HG03442 (cell line): ENCODE measurements at regions not wholly inside any gene's neighbourhood (a gene's known extent, or its start where the extent isn't known, plus 50 kb on each side); places are given as distances from the start of the nearest gene placed in this dataset.
A peak's percentile ranks its signal among the peaks of the same experiment; 100 is the strongest.

Experiments used
- ATAC-seq: cut with Tn5 transposase; IDR thresholded peaks from one replicate; pipeline ENCODE4 v1.9.1; 2021; ENCODE audit warnings: mild to moderate bottlenecking, moderate library complexity; ENCODE audit not compliant: unreplicated experiment

- ATAC-seq, result no peak
Measured at GRCh38 chr20:7031222-7031621, 263.7 kb downstream of the BMP2 start.

GRCh38 chr20:7038029-7038428 lies 270.5 kb downstream of the BMP2 start:
- ATAC-seq, result no peak

DNA sequence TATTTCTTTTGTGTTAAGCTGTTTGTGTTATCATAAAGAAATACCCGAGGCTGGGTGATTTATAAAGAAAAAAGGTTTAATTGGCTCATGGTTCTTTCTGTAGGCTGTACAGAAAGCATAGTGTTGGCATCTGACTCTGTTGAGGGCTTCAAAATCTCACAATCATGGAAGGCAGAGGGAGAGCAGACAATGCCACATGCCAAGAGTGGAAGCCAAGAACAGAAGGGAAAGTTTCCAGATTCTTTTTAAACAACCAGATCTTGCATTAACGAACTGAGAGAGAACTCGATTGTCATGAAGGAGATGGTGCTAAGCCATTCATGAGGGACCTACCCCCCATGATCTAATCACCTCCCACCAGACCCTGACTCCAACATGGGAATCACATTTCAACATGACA lies 290.1 kb downstream of the BMP2 start:
- no peak for ATAC-seq

DNA sequence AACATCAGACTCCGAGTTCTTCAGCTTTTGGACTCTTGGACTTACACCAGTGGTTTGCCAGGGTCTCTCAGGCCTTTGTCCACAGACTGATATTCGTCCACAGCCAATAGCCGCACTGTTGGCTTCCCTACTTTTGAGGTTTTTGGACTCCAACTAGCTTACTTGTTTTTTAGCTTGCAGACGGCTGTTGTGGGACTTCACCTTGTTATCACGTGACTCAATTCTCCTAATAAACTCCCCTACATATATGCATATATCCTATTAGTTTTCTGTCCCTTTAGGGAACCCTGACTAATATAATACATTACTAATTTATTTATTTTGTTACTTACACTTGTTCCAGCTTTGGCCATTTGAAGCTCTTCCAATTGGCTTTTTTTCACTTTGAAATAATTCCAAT lies 311.3 kb downstream of the BMP2 start:
- no peak for ATAC-seq

DNA sequence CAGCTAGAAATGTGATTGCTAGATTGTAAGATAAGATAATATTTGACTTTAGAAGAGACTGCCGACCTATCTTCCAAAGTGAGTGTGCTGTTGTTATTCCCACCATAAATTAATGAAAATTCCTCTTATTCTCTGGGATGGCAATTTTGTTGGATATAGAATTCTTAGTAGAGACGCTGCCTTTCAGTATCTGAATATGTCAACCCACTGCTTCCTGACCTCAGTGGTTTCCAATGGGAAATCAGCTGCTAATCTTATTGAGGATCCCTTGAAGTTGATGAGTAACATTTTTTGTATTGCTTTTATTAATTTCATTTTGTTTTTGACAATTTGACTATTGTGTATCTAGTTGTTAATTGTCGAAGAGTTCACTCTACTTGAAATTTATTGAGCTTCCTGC lies 313.0 kb downstream of the BMP2 start:
- ATAC-seq, result no peak

DNA sequence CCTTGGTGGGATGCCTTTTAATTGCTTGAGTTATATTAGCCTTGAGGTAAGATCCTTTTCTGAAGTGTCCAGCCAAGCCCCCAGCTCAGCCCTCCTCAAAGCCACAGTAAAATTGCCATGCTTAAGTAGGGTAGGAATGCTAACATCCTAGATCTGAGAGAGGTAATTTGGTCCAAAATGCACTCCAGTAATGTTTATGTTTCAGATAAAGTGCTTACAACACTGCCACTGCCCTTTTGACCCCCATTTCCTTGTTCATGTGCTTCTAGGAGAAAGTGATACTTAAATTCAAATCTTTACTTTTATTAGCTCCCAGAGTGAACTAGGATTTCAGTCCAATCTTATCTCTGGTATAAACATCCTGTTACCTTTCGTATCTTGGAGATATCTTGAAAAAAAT lies 318.0 kb downstream of the BMP2 start:
- no peak for ATAC-seq

- ATAC-seq, result no peak
Measured at GRCh38 chr20:7087803-7088202, 320.3 kb downstream of the BMP2 start.

DNA sequence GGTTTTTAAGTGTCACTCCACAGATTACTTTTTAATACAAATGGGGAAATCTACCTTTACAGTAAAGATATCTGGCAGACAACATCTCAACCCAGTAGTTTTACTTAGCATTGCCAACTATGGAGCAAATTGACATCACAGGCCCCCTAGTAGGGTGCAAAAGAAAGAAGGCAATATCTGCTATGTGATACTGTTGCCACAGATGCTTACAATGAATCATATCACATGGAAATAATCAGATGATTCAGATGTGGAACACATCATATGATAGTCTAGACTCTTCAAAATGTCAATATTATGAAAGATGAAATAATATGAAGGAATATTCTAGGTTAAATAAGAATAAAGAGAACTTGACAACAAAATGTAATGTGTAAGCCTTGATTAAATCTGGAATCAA lies 322.5 kb downstream of the BMP2 start:
- ATAC-seq, result no peak

GRCh38 chr20:7090811-7091210 lies 323.3 kb downstream of the BMP2 start:
- no peak for ATAC-seq

DNA sequence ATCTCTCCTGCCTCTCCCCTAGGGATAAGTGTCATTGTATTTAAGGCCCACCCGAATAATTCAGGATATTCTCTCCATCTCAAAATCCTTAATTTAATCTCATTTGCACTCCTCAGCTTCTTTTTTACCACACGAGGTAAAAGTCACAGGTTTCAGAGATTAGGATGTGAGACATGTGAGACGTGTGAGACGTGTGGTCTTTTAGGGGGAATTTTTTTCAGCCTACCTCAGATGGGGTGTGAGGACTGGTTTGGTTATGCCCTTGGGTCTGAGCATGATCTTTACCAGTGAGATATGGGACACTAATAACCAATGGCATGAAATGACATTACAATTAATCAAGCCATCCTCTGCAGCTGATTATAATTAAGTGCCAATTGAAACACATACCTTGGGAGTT lies 324.2 kb downstream of the BMP2 start:
- ATAC-seq, result no peak

GRCh38 chr20:7094438-7094997 lies 327.0 kb downstream of the BMP2 start:
- ATAC-seq, result no peak

GRCh38 chr20:7106910-7107309 lies 339.4 kb downstream of the BMP2 start:
- no peak for ATAC-seq

DNA sequence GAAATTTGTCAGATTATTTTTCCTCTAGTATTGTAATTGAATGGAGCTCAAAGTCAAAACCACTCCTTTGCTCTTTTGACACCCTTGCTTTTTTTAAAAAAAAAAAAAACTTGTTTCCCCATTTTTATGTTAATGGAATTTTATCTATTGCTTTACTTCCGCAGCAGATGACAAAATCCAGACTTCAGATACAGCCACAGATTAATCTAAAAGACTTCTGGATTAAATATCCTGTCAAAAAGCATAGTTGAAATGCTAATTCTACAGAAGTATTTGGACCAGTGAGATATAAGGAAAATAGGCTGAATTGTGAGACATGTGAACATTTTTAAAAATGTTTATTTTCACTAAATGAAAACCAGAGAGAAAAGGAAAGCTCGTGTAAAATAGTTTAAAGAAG lies 341.4 kb downstream of the BMP2 start:
- no peak for ATAC-seq

- ATAC-seq, result no peak
Measured at GRCh38 chr20:7113577-7114466, 346.3 kb downstream of the BMP2 start.

- no peak for ATAC-seq
Measured at GRCh38 chr20:7123457-7123856, 356.0 kb downstream of the BMP2 start.

DNA sequence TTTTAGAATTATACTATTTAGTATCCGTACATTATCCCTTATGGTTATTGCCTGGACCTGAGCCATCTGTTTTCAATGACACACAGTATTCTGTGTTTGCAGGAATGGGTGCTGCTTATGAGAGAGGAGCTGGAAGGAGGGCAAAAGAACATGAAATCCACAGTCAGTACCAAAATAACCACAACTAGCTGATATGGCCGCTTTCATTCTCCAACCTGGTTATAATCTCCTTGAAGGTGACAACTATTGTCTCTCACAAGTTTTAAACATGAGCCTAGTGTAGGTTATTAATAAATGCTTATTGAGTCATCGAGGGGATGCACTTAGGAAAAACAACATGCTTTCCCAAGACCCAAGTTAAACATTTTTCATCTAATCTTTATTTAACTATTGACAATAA lies 356.6 kb downstream of the BMP2 start:
- ATAC-seq, result no peak

DNA sequence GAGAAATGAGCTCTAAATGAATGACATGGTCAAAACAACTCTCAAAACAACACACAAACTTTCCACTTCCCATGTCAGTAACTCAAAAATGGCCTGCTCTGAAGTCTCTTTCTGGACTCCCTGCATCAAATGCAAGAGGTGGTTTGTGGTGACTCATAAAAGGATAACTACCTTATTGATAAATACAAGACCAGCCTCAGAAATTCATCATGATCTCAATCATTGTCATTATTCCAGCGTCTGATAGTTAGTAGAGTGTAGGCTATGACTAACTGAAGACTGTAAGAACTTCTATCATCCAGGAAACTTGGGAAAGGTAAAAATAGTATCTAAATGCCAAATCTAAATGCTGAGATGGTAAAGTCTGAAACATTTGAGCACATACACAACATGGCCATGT lies 369.4 kb downstream of the BMP2 start:
- no peak for ATAC-seq

DNA sequence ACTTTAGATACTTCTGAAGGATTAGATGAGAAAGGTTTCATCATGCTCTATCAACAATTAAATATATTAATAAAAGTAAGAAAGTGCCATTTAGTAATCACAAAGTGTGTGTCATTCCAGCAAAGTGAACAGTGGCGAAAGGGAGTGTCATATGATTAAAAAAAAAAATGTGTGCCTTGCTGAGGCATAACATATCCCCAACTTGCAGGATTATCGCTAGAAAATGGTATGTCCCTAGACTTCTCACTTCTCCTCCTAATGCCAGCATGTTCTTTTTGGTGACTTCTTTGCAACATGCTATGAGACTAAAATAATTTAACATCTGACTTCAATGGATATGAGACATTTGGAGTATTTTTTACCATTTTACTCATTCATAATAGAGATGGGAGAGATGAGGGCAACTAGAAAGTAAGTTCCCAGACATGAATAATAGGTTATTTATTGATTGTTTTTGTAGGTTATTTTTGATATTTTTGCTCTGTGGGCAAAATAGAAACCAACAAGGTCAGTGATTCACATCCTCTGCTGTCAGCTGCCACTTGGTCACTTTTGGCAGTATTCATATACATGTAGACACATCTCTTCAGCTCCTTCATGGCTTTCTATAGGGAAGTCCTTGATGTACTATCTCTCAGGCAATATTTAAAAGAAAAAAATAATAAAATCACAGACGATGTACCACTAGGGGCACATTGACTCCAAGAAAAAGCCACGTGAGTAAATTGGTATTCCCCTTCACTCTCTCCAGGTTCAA lies 370.1 kb downstream of the BMP2 start:
- peak; percentile 79 for ATAC-seq

DNA sequence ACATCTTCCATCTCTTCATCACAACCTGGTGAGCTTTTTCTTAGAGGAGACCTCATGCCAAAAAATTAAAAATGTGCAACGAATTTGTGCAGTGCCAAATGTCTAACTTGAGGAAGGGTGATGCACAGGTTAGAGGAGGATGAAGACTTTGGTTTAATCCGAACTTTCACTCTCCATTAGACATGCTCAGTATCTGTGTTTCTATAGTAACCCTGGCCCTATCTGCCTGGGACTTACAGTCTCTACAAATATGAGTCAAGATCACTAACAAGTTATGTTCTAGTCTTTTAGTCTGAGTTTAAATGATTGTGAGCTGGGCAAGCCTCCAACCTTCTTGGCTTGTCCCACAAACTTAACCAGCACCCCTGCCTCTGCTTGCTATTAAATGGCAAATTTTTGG lies 377.0 kb downstream of the BMP2 start:
- no peak for ATAC-seq

DNA sequence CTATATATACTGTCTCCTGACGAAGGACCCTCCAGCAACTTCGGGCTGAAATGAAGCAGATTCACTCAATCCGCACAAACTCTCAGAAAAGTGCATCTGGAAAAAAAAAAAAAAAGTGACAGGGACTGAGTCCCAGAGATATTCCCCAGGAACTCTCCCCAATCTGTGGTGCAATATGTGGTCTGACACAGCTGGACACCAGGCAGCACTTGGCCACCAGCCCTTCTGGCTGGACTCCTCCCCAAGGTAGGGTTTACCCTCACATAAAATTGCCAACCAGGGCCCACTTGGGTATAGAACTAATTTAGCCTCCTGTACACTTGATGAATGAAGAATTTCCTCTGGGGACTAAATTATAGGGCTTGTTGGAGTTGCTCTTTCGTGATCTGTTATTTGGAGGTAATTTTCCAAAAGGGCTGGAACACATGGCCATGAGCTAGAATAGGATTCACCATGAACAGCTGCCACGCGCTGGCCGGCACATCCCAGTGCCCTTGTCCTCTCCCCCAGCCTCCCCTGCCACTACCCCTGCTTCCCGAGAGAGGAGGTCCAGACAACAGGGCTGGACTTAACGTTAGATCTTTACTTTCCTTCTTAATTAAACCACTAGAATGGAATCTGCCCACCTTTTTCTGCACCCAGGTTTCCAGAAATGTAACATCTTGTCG lies 379.2 kb downstream of the BMP2 start:
- ATAC-seq, result no peak

GRCh38 chr20:7147220-7147601 lies 379.7 kb downstream of the BMP2 start:
- ATAC-seq, result no peak
